Ovary (tissue), 1 donor: ENCODE measurements at regions not wholly inside any gene's neighbourhood (a gene's known extent, or its start where the extent isn't known, plus 50 kb on each side); places are given as distances from the start of the nearest gene placed in this dataset.

Experiments used
- EP300 ChIP-seq: sonication (generic); formaldehyde crosslinking; IDR thresholded peaks from one replicate; pipeline ENCODE4 v1.6.1; 2017; ENCODE audit warnings: antibody characterized with exemption
- POLR2A ChIP-seq: fragments of 450-650 bp; IDR thresholded peaks from one replicate; pipeline ENCODE4 v1.6.1; 2017; ENCODE audit warnings: antibody characterized with exemption, mild to moderate bottlenecking, moderate library complexity

- TF ChIP-seq POLR2A = no peak
- no peak for TF ChIP-seq EP300
These were observed 1337.9 kb upstream of the EPHA6 start for GRCh38 chr3:95476534-95476933.
